NB4 (cell line): ENCODE measurements at regions not wholly inside any gene's neighbourhood (a gene's known extent, or its start where the extent isn't known, plus 50 kb on each side); places are given as distances from the start of the nearest gene placed in this dataset.

Experiments used
- CTCF ChIP-seq: IDR thresholded peaks from one replicate; pipeline ENCODE4 v1.5.1; 2012; ENCODE audit warnings: low read depth, low read length
- POLR2A ChIP-seq: IDR thresholded peaks from 2 replicates; pipeline ENCODE4 v1.6.1; 2011; ENCODE audit warnings: mild to moderate bottlenecking; ENCODE audit not compliant: insufficient read length; ENCODE audit errors: extremely low read depth

DNA sequence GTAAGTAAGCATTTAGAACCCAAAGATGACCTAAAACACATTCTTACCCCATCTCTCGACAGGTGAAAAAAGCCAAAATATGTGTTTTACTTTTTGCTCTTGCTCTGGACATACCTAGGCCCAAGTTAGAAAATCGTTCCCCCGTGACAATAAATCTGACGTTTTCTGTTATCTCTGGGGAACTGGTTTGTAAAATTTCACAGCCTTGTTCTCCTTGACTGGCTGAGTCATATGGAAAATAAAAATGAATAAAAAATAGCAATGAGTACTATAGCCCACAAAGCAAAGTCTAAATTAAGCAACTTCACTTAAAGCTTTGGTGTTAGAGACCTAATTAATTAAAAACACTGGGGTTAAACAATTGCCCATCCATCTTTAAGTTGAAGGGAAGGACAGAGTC is 286.9 kb upstream of the CLINT1 start:
- TF ChIP-seq POLR2A: no peak
- no peak for TF ChIP-seq CTCF
